Endothelial cell of umbilical vein (primary cell): ENCODE measurements at regions not wholly inside any gene's neighbourhood (a gene's known extent, or its start where the extent isn't known, plus 50 kb on each side); places are given as distances from the start of the nearest gene placed in this dataset.

Experiments
- BruUV-seq: library from RNA; stranded (reverse); fragments of 400-500 nt; replicated peaks from 2 replicates; lab custom pipeline; 2021; lab: Mats Ljungman, UMichigan
- CTCF ChIA-PET: fragments of 300-600, 350-600 bp; sonication (Branson Sonifier 250); formaldehyde crosslinking; loops from one replicate; lab custom pipeline; 2021; ENCODE audit warnings: antibody characterized with exemption, inconsistent platforms; lab: Charles Lee
- POLR2A ChIA-PET: fragments of 300-600, 350-600 bp; sonication (Branson Sonifier 250); formaldehyde crosslinking; loops from one replicate; lab custom pipeline; 2021; ENCODE audit warnings: antibody characterized with exemption, inconsistent platforms; lab: Charles Lee
- DNase-seq: peaks from one replicate; pipeline ENCODE4 v3.0.0-alpha.2; 2011; ENCODE audit warnings: low read depth, low spot score
- FAIRE-seq: peaks from 2 replicates; lab custom pipeline; 2011; peaks lifted over from hg19 to GRCh38; lab: Jason Lieb, UNC
- H2AFZ ChIP-seq: 2 replicates; pipeline ENCODE4 v1.6.0; 2012; ENCODE audit warnings: low read depth, low read length, control low read depth, inconsistent platforms
- H3K27ac ChIP-seq: 2 replicates; pipeline ENCODE4 v1.5.1; 2011; ENCODE audit warnings: low read depth, mild to moderate bottlenecking, control low read depth, low read length, moderate library complexity; ENCODE audit not compliant: insufficient read depth
- H3K27me3 ChIP-seq, 2 experiments: 2 replicates each; pipeline versions ENCODE4 v1.6.0 to v1.6.1; 2011; ENCODE audit warnings: low read length in 2 of 2, mixed read lengths in 1 of 2; ENCODE audit not compliant: control insufficient read depth in 2 of 2, insufficient read depth in 2 of 2
- H3K36me3 ChIP-seq, 2 experiments: 2 replicates in 1 of 2; 3 replicates in 1 of 2; pipeline ENCODE4 v1.5.1; 2011; ENCODE audit warnings: low read length in 2 of 2, mild to moderate bottlenecking in 1 of 2, moderate library complexity in 1 of 2; ENCODE audit not compliant: control insufficient read depth in 2 of 2, insufficient read depth in 2 of 2; ENCODE audit errors: extremely low read depth in 1 of 2
- H3K4me1 ChIP-seq: 3 replicates; pipeline ENCODE4 v1.5.1; 2011; ENCODE audit warnings: mild to moderate bottlenecking, low read length; ENCODE audit not compliant: control insufficient read depth, insufficient read depth; ENCODE audit errors: extremely low read depth
- H3K4me2 ChIP-seq: 2 replicates; pipeline ENCODE4 v1.6.1; 2011; ENCODE audit warnings: low read length, control low read depth, mixed read lengths; ENCODE audit not compliant: insufficient read depth
- H3K4me3 ChIP-seq, 3 experiments: fragments of 200-600 bp in 1 of 3; sonication (generic), shearing (Covaris generic) in 1 of 3; replicated peaks in 1 of 3; 2 replicates each; pipeline ENCODE4 v1.5.1; 2011 to 2016; ENCODE audit warnings: control low read depth in 3 of 3, low read length in 3 of 3, mild to moderate bottlenecking in 2 of 3, inconsistent platforms in 1 of 3, low read depth in 1 of 3, moderate library complexity in 1 of 3; ENCODE audit not compliant: insufficient read depth in 1 of 3
- H3K79me2 ChIP-seq: 2 replicates; pipeline ENCODE4 v1.6.0; 2012; ENCODE audit warnings: low read length, inconsistent platforms; ENCODE audit not compliant: control insufficient read depth, insufficient read depth
- H3K9ac ChIP-seq: replicated peaks from 2 replicates; pipeline ENCODE3; 2011; ENCODE audit warnings: low read length, control low read depth; ENCODE audit not compliant: insufficient read depth; ENCODE audit errors: extremely low read depth
- H3K9me1 ChIP-seq: replicated peaks from 3 replicates; pipeline ENCODE4 v1.6.0; 2011; ENCODE audit warnings: mild to moderate bottlenecking, low read length; ENCODE audit not compliant: control insufficient read depth, insufficient read depth; ENCODE audit errors: extremely low read depth
- H3K9me3 ChIP-seq: replicated peaks from 2 replicates; pipeline ENCODE4 v1.5.1; 2012; ENCODE audit warnings: low read length, inconsistent platforms; ENCODE audit not compliant: control insufficient read depth, insufficient read depth
- H4K20me1 ChIP-seq: replicated peaks from 2 replicates; pipeline ENCODE3; 2011; ENCODE audit warnings: mild to moderate bottlenecking, low read length; ENCODE audit not compliant: control insufficient read depth, insufficient read depth; ENCODE audit errors: extremely low read depth
- CTCF ChIP-seq, 2 donors: IDR thresholded peaks; 1 replicate in 1 of 2; 2 replicates in 1 of 2; pipeline ENCODE4 v1.5.1; 2011; ENCODE audit warnings: low read length in 2 of 2, mild to moderate bottlenecking in 2 of 2, moderate library complexity in 2 of 2, control low read depth in 1 of 2, inconsistent platforms in 1 of 2, low read depth in 1 of 2; ENCODE audit not compliant: insufficient read depth in 1 of 2; ENCODE audit errors: extremely low read depth in 1 of 2
- EZH2 ChIP-seq: IDR thresholded peaks from 2 replicates; pipeline ENCODE4 v1.6.1; 2012; ENCODE audit warnings: borderline replicate concordance, low read depth, mild to moderate bottlenecking, moderate library complexity, low read length, inconsistent platforms; ENCODE audit not compliant: severe bottlenecking
- FOS ChIP-seq: IDR thresholded peaks from 2 replicates; pipeline ENCODE4 v1.6.1; 2011; ENCODE audit warnings: mild to moderate bottlenecking, low read length, moderate library complexity, borderline replicate concordance; ENCODE audit not compliant: insufficient read depth
- GATA2 ChIP-seq: IDR thresholded peaks from 2 replicates; pipeline ENCODE4 v1.7.0; 2011; ENCODE audit warnings: low read depth, mild to moderate bottlenecking, moderate library complexity, mixed read lengths, low read length; ENCODE audit not compliant: insufficient read length, insufficient read depth
- MYC ChIP-seq: IDR thresholded peaks from one replicate; pipeline ENCODE4 v1.6.1; 2011; ENCODE audit warnings: mild to moderate bottlenecking, low read depth, low read length
- POLR2AphosphoS5 ChIP-seq: IDR thresholded peaks from 2 replicates; pipeline ENCODE4 v1.6.1; 2012; ENCODE audit warnings: low read depth, mild to moderate bottlenecking, control low read depth, low read length, moderate library complexity; ENCODE audit not compliant: insufficient read depth
- dilution Hi-C: fragments of 300-500 bp; cut with MboI; formaldehyde crosslinking; loops from one replicate; pipeline ENCODE4 v1.15.0; 2019; ENCODE audit warnings: low sequenced_read_pairs; ENCODE audit not compliant: extremely low pct_ligation_motif_present
- intact Hi-C: fragments of 100-400 bp; cut with micrococcal nuclease; formaldehyde crosslinking; loops from one replicate; pipeline ENCODE4 v1.10.0; 2022

DNA sequence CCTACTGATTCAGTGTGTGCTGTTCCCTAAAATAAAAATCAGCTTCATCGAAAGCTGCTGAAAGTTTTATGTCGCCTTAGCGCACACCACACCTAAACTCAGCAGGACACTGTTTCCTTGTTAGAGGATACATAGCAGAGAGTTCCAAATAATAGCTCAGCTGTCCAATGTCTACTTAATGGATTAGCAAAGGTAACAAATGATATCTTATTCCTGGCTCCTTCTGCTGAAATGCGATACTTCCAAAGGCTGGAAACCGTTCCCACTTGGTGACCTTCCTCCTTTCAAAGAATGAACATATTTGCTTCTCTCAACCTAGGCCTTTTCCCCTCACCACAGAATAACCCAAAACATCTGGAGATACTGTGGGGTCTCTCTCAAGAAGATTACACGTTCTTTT is 189.5 kb upstream of the GMDS start:
- no peak for TF ChIP-seq POLR2AphosphoS5
- POLR2A ChIA-PET: no interaction called here
- dilution Hi-C loops (no loop called here), intact Hi-C loops (no loop called here)
- Histone ChIP-seq H2AFZ (no peak overlapping the region), H3K9ac (no peak overlapping the region), H3K9me1 (no peaks in the 10 kb centered on the region), H3K4me3 (no peak overlapping the region), H3K4me1 (no peaks in the 10 kb centered on the region), H3K27me3 (no peaks in the 10 kb centered on the region), H3K36me3 (no peaks in the 10 kb centered on the region), H4K20me1 (no peaks in the 10 kb centered on the region), H3K4me2 (no peak overlapping the region), H3K9me3 (no peaks in the 10 kb centered on the region), H3K79me2 (no peaks in the 10 kb centered on the region), H3K27ac (no peak overlapping the region)
- DNase-seq (no peak), FAIRE-seq (no peak)
- BruUV-seq: no TSS peak
- CTCF ChIA-PET: interaction anchor here (0.8 to 1.4 kb wide), 2 partner anchors 14 to 81 kb away, joined by 3 to 5 read pairs; no protein-coding TSS in a partner anchor

- no TSS peak for BruUV-seq
- TF ChIP-seq GATA2: no peak
- no peak for TF ChIP-seq MYC
- TF ChIP-seq FOS: no peak
- no peak for TF ChIP-seq EZH2
- TF ChIP-seq CTCF (IDR thresholded peaks at IDR 0.05; ENCODE audit: extremely low read depth in 1 of 2, insufficient read depth in 1 of 2, low read depth in 1 of 2, low read length in 2 of 2): no peak
- Histone ChIP-seq H3K9me3 (no peaks in the 10 kb centered on the region), H3K4me3 (no peak overlapping the region), H3K9me1 (no peaks in the 10 kb centered on the region), H3K4me2 (no peak overlapping the region), H2AFZ (no peak overlapping the region), H3K9ac (no peak overlapping the region), H3K27ac (no peak overlapping the region), H3K79me2 (no peaks in the 10 kb centered on the region), H3K4me1 (no peaks in the 10 kb centered on the region), H4K20me1 (no peaks in the 10 kb centered on the region), H3K36me3 (no peaks in the 10 kb centered on the region), H3K27me3 (no peaks in the 10 kb centered on the region)
- intact Hi-C loops: no loop called here
- DNase-seq: no peak
- CTCF ChIA-PET: no interaction called here
- POLR2A ChIA-PET: no interaction called here
- FAIRE-seq: no peak
- dilution Hi-C loops: no loop called here
Measured at GRCh38 chr6:2434116-2434515, 188.7 kb upstream of the GMDS start.
